Right hindlimb (tissue), 1 donor: ENCODE measurements at regions not wholly inside any gene's neighbourhood (a gene's known extent, or its start where the extent isn't known, plus 50 kb on each side); places are given as distances from the start of the nearest gene placed in this dataset.
"Not testable (repeated sequence)": the region's sequence is repeated elsewhere in the genome, so short reads cannot be mapped to it uniquely, and the experiment has no call there.

Source experiments
- DNase-seq: peaks from one replicate; pipeline ENCODE4 v3.0.0-alpha.2; 2018

- no peak for DNase-seq
These were observed 392.1 kb upstream of the CCL2 start for GRCh38 chr17:33862772-33863602.

- DNase-seq: no peak
These were observed 390.3 kb upstream of the CCL2 start for GRCh38 chr17:33864758-33865229.

- DNase-seq: no peak
These were observed 386.2 kb upstream of the CCL2 start for GRCh38 chr17:33868899-33869298.

- no peak for DNase-seq
These were observed 384.1 kb upstream of the CCL2 start for GRCh38 chr17:33870936-33871335.

GRCh38 chr17:33871720-33872540 lies 383.2 kb upstream of the CCL2 start:
- no peak for DNase-seq

GRCh38 chr17:33873201-33873617 lies 381.9 kb upstream of the CCL2 start:
- DNase-seq: no peak

- DNase-seq: no peak
These were observed 380.4 kb upstream of the CCL2 start for GRCh38 chr17:33874617-33875060.

- no peak for DNase-seq
These were observed 379.1 kb upstream of the CCL2 start for GRCh38 chr17:33875973-33876372.

GRCh38 chr17:33882273-33882672 lies 372.8 kb upstream of the CCL2 start:
- DNase-seq: not testable (repeated sequence)

- not testable (repeated sequence) for DNase-seq
These were observed 372.4 kb upstream of the CCL2 start for GRCh38 chr17:33882677-33883076.

GRCh38 chr17:33888455-33888854 lies 366.6 kb upstream of the CCL2 start:
- DNase-seq: no peak

- DNase-seq: no peak
These were observed 366.0 kb upstream of the CCL2 start for GRCh38 chr17:33889040-33889439.

- no peak for DNase-seq
These were observed 365.3 kb upstream of the CCL2 start for GRCh38 chr17:33889766-33890165.

- DNase-seq: peak; percentile 24
These were observed 362.1 kb upstream of the CCL2 start for GRCh38 chr17:33892717-33893591.

GRCh38 chr17:33895491-33895890 lies 359.6 kb upstream of the CCL2 start:
- DNase-seq: no peak

GRCh38 chr17:33896263-33896662 lies 358.8 kb upstream of the CCL2 start:
- no peak for DNase-seq

- no peak for DNase-seq
These were observed 354.0 kb upstream of the CCL2 start for GRCh38 chr17:33901085-33901484.

GRCh38 chr17:33902901-33903449 lies 352.1 kb upstream of the CCL2 start:
- DNase-seq: no peak

- no peak for DNase-seq
These were observed 350.6 kb upstream of the CCL2 start for GRCh38 chr17:33904476-33904875.

GRCh38 chr17:33905338-33905800 lies 349.7 kb upstream of the CCL2 start:
- DNase-seq: no peak

- no peak for DNase-seq
These were observed 346.6 kb upstream of the CCL2 start for GRCh38 chr17:33908363-33909064.
